Stimulated activated naive CD4-positive, alpha-beta T cell (primary cell): ENCODE measurements at regions not wholly inside any gene's neighbourhood (a gene's known extent, or its start where the extent isn't known, plus 50 kb on each side); places are given as distances from the start of the nearest gene placed in this dataset.
A peak's percentile ranks its signal among the peaks of the same experiment; 100 is the strongest.

ENCODE experiments used
- DNase-seq, 6 experiments: peaks; one replicate each; lab custom pipeline; 2025; lab: John Stamatoyannopoulos, UW

DNA sequence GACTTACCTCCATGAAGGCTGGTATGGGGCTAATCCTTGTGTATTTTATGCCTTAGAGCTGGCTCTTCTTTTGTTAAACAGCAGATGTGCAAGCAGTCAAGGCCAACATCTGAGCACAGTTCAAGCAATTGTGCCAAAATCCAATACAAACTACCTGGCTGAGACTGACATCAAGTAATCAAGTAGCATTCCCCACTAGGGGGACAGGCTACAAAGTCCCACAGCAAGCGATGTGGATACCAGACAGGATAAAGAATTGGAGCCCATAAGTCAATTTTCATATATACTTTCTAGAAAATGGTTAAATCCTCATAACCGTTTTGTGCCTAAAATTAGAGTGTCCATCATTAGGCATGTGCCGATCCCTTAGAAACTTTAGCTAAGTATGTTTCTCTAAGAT is 675.8 kb downstream of the DIAPH3 start:
- no peak for DNase-seq

DNA sequence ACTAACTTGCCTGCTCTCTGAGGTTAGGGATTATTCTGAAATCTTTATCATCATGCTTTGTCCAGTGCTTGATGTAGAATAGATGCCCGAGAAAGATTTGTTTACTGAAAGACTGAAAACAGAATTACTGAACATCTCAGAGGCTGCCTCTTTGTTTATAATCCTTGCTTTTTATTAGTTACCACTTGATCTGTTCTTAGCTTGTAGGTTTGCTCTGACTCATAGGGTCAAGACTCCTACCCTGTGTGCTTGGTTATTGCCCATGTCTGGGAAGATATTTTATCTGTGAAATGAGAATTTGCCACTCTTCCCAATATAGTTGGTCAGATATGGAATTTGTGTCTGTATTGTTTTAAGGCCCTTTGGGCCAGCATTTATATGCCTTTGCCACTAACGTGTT is 675.3 kb downstream of the DIAPH3 start:
- DNase-seq = no peak

DNA sequence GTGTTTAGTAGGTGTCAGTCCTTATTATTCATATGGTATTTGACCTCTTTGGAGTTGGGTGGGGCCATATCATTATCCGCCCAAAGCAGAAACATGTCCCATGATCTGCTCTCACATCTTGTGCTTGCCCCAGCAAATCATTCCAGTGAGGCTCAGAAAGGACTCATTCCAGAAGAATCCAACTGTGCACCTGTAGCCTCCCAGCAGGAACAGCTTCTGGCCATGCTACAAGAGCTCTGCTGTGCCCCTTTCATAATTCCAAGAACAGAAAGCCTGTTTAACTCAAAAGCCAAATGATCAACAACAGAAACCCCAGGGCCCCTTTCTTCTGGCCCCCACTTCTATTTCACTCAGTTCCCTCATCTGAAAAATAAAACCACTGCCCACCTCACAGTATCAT is 673.1 kb downstream of the DIAPH3 start:
- no peak for DNase-seq

DNA sequence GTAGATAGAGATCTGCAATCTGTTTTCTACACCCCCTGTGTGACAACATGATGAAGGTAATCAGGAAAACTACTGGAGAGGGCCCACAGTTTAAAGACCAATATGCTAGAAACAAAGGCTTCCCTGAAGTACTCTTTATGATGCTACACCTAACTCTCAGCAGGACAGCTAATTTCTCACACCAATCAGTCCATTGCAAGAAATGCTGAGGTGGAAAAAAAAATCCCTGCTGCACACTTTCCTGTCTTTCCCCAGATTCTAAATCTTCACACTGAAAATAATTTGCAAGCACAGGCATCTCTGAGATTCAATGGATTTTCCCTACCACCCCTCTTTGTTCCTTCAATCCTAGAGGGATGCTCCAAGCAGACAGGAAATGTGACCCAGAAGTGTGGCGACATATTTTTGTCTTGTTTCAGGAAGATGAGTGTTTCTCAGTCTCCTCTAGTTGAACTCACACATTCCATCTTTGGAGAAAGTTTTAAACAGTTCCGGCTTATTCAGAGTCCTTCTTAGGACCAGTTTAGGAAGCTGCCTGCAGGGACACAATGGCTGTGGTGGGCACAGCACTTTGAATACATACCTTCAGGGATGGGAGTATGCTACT is 671.6 kb downstream of the DIAPH3 start:
- no peak for DNase-seq

DNA sequence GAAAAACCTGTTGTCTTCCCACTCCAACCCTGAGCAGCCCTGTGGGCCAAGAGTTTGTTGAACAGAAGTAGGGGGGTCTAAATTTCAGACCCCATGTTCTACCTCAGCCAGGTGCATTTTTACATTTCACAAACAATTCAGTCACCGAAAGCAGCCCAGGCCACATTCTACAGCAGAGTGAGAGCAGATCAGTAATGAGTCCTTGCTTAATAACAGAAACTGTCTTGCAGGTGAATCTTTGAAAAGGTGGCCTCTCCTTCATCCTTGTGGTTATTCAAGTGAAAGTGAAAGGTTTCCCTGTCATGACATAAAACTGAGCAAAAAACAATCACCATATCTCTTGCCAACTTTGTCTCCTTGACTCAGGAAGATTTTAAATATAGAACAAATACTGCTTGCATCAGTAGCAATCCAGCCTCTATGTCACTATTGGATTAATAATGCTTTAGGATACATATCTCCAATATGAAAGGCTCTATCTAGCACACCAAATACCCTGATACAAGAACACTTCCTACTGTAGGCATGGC is 670.2 kb downstream of the DIAPH3 start:
- no peak for DNase-seq

DNA sequence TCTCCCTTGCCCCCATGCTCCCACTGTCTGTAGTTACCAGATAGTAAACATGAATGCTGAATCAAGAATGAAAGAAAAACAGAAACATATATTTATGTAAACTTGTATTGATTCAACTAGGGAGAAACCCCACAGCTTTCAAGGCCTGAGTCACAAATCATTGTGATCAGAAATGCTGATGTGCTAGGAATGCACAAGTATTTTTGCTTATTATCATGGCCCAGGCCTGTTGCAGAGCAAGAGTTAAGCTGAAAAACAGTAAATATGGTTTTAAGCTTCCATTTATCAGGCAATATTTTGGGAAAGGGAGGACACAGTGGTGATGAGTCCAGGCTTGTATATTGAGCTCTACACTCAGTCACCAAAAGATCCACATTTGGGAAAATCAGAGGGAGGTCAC is 669.6 kb downstream of the DIAPH3 start:
- no peak for DNase-seq

DNA sequence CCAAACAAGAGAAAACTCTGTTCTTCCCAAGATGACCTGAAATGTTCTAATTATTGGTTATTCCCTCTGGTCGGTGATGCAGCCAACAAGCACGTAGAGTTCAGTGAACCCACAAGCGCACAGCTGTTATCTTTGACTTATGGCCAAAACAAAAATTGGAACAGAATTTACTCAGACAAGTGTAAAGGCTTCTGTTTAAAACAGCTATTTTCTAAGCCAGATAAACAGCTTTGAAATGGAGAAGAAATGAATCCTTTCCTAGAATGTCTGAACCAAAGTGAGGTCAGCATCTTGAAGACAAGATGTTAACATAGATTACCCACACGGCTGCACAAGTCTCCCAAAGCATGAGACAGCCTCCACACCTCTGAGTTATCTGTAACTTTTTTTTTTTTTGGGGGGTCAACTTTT is 669.2 kb downstream of the DIAPH3 start:
- no peak for DNase-seq

DNA sequence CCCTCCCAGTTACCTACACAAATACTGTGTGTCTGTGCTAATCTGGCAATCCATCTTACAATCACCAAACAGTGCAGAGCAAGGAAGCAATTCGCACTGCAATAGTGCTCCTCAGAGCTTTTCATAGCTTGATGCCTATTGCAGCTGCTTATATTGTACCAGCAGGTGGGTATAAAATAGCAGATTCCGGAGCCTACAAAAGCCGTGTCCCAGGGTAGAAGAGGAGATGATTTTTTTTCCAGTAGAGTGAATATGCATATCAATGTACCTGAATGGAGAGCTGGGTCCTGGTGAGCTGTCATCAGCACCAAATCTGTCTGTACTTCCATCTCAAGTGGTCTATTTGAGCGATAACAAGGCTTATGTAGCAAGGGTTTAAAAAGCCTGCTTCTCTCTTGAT is 668.4 kb downstream of the DIAPH3 start:
- DNase-seq = no peak

DNA sequence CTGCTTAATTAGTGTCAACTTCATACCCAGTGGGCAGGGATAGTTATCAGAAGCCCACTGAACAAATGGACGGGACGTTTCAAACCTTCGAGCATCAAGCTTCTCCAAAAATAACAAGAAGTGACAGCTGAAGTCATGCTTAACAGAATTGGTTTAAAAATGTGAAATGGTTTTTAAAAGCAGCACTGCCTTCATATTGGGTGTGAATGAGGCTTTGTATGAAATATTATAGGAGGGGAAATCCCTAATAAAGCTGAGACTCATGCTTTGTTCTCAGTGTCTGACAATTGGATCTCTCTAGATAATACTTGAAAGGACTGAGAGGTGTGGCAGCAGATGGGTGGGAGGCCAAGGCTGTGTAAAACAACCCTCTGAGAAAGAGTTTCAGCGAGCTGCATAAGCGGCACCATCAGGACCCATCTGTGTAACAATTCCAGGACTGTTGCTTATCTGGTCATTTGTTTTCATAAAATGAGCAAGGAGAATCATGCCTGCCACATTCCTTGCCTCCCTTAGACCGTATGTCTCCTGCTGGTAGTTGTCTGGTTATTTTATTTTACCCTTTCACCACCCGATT is 667.7 kb downstream of the DIAPH3 start:
- no peak for DNase-seq

DNA sequence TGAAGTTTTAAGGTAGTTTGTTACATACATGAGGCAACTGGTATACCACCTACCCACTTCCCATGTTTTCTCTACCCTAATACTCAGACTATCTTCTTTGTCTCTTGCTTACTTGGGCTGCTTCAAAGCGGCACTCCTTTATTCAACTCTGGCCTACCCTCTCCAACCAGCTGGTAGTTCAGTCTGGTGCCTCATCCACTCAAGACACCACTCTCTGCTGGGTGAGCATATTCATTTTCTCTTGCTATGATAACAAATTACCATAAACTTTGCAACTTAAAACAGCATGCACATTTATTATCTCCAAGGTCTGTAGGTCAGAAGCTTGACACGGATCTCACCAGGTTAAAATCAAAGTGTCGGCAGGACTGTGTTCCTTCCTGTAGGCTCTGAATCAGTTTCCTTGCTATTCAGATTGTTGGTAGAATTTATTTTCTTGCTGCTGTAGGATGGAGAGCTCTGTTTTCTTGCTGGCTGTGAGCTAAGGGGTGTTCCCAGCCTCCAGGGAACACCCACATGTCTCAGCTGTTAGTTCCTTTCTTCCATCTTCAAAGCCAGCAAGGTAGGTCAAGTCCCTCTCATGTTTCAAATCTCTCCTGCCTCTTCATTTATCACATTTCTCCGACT is 666.0 kb downstream of the DIAPH3 start:
- DNase-seq = no peak

DNA sequence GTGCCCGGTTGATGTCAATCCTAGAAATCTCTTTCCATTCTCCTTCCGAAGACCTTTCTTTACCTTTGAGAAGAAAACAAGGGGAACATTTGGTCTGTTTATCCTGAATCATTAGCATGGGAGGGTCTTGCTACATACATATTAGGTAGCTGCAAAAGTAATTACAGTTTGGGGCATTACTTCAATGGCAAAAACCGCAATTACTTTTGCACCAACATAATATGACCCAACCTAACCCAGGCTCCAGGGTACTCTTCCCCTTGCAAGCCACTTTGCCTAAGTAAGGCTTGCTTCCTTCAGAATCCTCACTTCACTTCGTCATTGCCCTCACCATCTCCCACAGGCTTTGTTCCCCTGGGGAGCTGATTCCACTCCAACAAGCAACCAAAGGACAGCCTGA is 662.7 kb downstream of the DIAPH3 start:
- DNase-seq = no peak

DNA sequence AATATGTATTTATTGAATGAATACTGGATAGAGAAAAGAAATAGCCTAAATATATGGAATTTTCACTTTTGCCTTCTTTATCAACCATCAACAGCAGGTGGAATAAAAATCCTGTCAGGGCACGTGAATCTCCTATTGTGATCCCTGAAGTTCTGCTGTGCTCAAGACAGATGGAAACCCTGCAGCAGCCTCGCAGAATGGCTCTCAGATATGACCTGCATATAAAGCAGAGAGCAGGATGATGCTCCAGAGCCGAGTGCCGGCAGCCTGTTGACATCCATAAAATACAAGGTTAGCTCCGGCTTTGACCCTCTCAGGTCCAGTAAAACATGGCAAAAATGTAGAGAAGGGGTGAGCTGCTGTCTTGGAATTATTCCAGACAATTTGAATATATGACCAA is 659.3 kb downstream of the DIAPH3 start:
- DNase-seq = no peak

DNA sequence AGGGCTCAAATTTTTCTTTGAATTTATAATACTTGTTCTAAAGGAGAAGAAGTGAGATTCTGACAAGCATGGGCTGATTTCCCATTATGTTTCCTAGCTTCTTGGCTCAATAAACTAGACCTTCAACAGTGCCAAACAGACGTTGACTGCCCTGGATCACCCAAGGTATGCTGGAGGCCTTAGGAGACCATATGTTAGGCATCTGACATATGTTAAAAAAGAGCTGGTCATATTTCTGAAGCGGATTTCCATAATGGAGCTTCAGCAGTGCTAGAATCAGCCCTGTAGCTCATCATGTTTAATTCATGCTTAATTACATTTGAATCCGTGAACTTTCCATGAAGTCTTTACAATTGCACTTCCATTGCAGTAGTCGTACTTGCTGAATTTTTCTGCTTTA is 653.3 kb downstream of the DIAPH3 start:
- no peak for DNase-seq

DNA sequence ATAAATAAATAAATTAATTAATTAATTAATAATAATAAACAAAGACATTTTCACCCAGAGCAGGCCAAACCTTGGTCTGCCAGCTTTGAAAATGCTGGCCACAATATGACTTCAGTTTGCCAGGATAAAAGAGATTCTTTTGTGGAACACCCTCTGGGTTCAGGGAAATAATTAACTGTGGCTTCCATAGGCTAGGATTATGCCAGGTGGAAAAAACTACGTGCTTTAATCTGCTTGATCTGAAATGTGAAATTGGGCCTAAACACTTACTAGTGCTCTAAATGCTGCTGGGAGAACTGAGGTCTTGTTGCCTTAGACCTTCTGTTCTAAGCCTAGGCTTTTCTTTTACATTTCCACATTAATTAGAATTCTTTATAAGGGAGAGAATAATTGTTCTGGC is 650.0 kb downstream of the DIAPH3 start:
- DNase-seq = no peak

DNA sequence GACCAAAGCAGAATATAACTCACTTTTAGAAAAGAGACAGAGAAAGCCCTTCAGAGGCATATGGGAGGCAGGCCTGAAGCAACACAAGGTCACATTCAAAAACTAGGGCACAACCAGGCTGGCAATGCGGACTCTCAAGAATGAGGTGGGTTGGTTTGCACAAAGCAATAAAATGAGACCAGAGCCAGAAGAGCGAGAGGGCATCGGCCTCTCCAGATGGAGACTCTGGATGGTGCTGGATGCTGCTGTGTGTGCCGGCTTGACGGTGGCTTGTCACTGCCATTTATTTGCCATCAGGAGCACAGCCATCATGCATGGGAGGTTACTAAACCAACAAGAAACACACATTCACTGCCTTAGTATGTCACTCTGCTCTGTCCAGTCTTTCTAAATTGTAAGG is 649.4 kb downstream of the DIAPH3 start:
- DNase-seq = no peak

DNA sequence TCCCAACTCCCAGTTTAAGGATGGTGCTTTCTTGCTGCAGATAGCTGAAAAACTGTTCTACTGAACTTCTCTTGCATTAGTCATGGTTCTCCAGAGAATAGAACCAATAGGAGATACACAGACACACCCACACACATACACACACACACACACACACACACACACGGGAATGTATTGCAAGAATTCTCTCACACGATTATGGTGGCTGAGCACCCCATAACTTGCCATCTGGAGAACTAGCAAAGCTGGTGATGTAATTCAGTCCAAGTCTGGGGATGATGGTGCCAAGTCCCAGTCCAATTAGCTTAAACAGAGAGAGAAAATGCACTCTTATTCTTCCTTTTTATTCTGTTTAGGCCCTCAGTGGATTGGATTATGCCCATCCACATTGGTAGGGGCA is 643.9 kb downstream of the DIAPH3 start:
- DNase-seq = no peak

DNA sequence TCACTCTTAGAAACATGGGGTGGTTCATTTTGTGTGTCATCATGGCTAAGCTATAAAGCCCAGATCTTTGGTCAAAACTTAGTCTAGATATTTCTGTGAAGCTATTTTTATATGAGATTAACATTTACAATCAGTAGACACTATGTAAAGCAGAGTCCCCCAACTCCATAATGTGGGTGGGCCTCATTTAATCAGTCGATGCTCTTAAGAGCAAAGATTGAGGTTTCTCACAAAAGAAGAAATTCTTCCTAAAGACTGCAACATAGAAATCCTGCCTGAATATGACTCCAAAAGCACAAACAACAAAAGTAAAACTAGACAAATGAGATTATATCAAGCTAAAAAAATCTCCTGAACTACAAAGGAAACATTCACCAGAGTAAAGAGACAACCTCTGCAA is 642.2 kb downstream of the DIAPH3 start:
- no peak for DNase-seq

DNA sequence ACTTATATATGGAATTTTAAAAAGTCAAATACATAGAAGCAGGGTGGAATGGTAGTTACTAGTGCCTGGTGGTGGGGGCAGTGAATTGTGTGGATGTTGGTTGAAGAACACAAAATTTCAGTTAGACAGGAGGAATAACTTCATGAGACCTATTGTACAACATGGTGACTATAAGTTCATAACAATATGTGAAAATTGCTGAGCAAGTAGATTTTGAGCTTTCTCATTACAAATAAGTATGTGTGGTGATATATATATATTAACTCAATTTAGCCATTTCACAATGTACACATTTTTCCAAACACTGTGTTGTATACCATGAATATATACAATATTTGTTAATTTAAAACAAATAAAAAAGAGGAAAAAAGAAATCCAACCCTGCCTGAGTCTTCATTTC is 641.1 kb downstream of the DIAPH3 start:
- DNase-seq = no peak

DNA sequence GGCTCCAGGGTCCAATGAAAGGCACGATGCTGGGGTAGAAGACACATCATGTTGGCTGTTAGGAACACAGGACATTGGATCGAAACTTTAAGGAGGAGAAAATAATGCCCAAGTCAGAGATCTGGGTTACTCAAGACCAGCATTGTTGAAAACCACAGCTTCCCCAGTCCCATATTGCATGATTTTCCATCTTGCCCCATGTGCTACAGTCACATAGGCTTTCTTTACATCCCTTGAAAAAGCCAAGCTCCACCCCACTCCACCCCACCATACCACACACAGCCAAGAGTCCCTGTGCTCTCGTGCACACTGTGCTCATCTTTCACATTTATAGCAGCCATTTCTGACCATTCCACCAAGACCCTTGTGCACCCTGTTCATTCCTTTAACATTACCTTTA is 636.2 kb downstream of the DIAPH3 start:
- no peak for DNase-seq

DNA sequence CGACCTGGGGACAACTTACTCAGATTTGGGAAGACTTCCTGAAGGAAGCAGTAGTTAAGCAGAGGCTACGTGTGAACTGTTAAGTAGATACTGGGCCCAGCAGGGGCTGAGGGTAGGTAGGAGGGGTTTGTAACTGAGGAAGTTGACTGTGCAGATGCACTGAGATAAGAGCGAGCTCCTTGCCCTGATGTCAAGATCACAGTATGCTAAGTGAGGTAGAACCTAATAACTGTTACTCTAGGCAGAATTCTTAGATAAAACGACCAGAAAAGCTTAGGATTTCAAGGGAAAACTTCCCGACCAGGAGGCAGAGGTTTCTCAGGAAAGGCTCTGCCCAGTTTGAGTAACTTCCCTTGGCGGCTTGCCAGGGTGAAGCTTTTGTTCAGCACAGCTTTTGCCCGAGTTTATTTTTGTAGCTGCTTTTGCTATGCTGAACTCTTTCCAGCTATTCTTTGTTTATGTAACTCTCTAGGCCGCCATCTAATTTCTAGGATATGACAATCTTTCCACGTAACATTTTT is 632.1 kb downstream of the DIAPH3 start:
- DNase-seq = peak in 2 of 6 experiments; percentile 16 to 26

DNA sequence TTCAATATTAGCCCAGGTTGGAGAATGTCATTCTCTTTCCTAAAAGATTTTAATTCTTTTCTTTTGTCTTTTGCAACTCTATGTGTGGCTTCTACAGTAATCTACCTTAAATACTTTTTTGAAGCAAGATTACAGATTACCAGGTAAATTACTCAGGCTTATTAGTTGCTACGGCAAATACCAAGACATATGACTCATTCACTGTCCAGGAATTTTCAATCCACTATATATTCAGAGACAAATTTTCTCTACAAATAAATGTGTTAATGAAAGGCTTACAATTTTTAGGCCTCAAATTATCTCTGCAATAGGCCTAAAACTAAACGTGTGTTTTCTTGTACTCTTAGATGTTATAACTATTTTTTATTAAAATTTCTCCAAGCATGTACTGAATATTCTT is 631.3 kb downstream of the DIAPH3 start:
- no peak for DNase-seq

DNA sequence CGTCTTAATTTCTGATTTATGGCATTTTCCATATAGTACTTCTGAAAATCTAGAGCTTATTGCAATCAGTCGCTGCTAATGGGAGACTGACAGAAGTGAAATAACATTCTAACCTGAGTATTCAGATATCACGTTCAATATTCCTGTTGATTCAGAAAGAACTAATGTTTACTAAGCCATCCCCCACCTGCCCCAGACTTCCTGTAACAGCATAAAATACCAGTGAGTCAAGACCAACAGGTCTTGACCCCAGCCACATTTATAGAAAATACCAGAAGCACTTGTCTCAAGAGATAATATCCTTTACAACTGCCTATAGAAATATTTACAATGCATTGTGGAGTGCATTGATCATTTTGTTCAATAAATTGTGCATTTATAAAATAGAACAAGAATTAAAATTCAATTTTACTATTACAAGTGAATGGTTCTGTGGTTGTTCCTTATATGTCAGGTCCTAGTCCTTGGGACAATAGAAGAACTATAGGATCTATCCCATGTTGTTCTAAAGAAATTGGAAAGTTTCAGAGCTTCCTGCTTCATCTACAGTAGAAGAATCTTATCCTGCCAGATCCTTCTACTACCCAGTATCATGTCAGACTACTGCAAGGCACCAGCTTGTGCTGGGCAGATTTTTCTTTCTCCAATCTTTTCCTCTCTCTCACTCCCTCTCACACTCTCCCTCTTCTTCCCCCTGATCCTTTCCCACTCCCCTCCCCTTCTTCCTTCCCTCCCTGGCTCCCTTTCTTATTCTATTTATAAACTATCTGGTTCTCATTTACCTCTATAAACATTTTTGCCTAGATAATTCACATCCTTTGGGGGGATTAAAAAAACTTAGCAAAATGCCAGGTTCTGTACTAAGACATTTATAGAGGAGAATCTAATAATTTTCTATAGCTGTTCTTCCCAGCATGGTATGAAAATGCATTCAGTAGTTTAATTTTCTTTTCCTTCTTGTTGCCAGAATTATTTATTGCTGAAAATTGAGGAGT is 629.9 kb downstream of the DIAPH3 start:
- DNase-seq = no peak
